PC-3 (cell line): ENCODE measurements at regions not wholly inside any gene's neighbourhood (a gene's known extent, or its start where the extent isn't known, plus 50 kb on each side); places are given as distances from the start of the nearest gene placed in this dataset.

Experiments used
- EZH2 ChIP-seq: fragments of 300-600 bp; sonication (generic); IDR thresholded peaks from one replicate; pipeline ENCODE4 v1.6.1; 2017; ENCODE audit warnings: antibody characterized with exemption, mild to moderate bottlenecking, low read length; ENCODE audit not compliant: unreplicated experiment
- TF ChIP-seq, protein P1 (sequence below): fragments of 300-600 bp; sonication (generic); conservative IDR thresholded peaks from 2 replicates; pipeline ENCODE4 v1.5.1; 2017; ENCODE audit warnings: antibody characterized with exemption, low read depth, mild to moderate bottlenecking, low read length

DNA sequence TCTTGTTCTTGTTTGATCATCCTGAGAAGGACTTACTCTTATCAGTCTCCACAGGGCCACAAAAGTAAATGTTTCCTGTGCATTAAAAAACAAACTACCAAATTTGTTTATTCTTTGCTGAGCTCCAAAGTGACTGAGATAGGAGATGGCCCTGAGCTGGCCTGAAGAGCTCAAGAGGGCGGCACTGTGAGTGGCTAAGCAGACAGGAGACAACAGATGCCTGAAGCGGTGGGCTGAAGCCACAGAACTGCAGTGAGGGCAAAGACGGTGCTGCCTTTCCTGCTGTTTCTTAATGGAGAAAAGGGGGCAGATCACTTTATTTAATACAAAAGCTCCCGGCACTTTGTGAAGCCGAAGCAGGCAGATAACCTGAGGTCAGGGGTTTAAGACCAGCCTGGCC is 379.6 kb downstream of the ARL4A start:
- TF ChIP-seq, protein P1, sequence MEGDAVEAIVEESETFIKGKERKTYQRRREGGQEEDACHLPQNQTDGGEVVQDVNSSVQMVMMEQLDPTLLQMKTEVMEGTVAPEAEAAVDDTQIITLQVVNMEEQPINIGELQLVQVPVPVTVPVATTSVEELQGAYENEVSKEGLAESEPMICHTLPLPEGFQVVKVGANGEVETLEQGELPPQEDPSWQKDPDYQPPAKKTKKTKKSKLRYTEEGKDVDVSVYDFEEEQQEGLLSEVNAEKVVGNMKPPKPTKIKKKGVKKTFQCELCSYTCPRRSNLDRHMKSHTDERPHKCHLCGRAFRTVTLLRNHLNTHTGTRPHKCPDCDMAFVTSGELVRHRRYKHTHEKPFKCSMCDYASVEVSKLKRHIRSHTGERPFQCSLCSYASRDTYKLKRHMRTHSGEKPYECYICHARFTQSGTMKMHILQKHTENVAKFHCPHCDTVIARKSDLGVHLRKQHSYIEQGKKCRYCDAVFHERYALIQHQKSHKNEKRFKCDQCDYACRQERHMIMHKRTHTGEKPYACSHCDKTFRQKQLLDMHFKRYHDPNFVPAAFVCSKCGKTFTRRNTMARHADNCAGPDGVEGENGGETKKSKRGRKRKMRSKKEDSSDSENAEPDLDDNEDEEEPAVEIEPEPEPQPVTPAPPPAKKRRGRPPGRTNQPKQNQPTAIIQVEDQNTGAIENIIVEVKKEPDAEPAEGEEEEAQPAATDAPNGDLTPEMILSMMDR: no peak
- no peak for TF ChIP-seq EZH2
